H1 (cell line): ENCODE measurements at regions not wholly inside any gene's neighbourhood (a gene's known extent, or its start where the extent isn't known, plus 50 kb on each side); places are given as distances from the start of the nearest gene placed in this dataset.

ENCODE experiments used
- CTCF ChIA-PET: fragments of 300-600 bp; sonication (Branson Sonifier 250); formaldehyde crosslinking; loops from one replicate; lab custom pipeline; 2021; ENCODE audit not compliant: partially characterized antibody; lab: Charles Lee
- POLR2A ChIA-PET: fragments of 300-600 bp; sonication (Branson Sonifier 250); formaldehyde crosslinking; loops from one replicate; lab custom pipeline; 2021; ENCODE audit warnings: inconsistent platforms; ENCODE audit not compliant: partially characterized antibody; lab: Charles Lee
- DNase-seq, 2 experiments: peaks; one replicate each; pipeline versions ENCODE4 v3.0.0 to v3.0.0-alpha.2; 2010 to 2022; ENCODE audit warnings: low spot score in 2 of 2, low read depth in 1 of 2, mixed read lengths in 1 of 2
- FAIRE-seq: peaks from 2 replicates; lab custom pipeline; 2011; peaks lifted over from hg19 to GRCh38; lab: Jason Lieb, UNC
- H2AFZ ChIP-seq: 2 replicates; pipeline ENCODE4 v1.8.1; 2012; ENCODE audit warnings: low read length, inconsistent platforms
- H2AK5ac ChIP-seq: 2 replicates; pipeline ENCODE4 v1.6.1; 2013; ENCODE audit warnings: low read depth, low read length
- H2BK120ac ChIP-seq: replicated peaks from 2 replicates; pipeline ENCODE3; 2013; ENCODE audit warnings: low read depth, low read length, inconsistent platforms
- H2BK12ac ChIP-seq: 2 replicates; pipeline ENCODE4 v1.6.1; 2013; ENCODE audit warnings: low read depth, low read length
- H2BK15ac ChIP-seq: 2 replicates; pipeline ENCODE4 v1.6.1; 2013; ENCODE audit warnings: low read length
- H2BK20ac ChIP-seq: 2 replicates; pipeline ENCODE4 v1.6.1; 2013; ENCODE audit warnings: low read length
- H2BK5ac ChIP-seq: 2 replicates; pipeline ENCODE4 v1.6.1; 2013; ENCODE audit warnings: low read depth, low read length
- H3K14ac ChIP-seq: 2 replicates; pipeline ENCODE4 v1.6.1; 2013; ENCODE audit warnings: inconsistent platforms; ENCODE audit not compliant: insufficient read length
- H3K18ac ChIP-seq: 2 replicates; pipeline ENCODE4 v1.6.1; 2013; ENCODE audit warnings: low read length; ENCODE audit errors: extremely low read depth
- H3K23ac ChIP-seq: 2 replicates; pipeline ENCODE4 v1.6.1; 2013; ENCODE audit warnings: inconsistent platforms; ENCODE audit not compliant: insufficient read length
- H3K23me2 ChIP-seq: 2 replicates; pipeline ENCODE4 v1.6.1; 2013; ENCODE audit warnings: low read depth, low read length
- H3K27ac ChIP-seq: 2 replicates; pipeline ENCODE4 v1.6.1; 2011; ENCODE audit warnings: low read depth, low read length, inconsistent platforms
- H3K27me3 ChIP-seq, 4 experiments: replicated peaks in 1 of 4; 1 replicate in 1 of 4; 2 replicates in 3 of 4; pipeline versions ENCODE4 v1.6.1 to v1.8.1; 2011 to 2013; ENCODE audit warnings: low read length in 3 of 4, mild to moderate bottlenecking in 3 of 4, inconsistent platforms in 2 of 4, mixed read lengths in 2 of 4, moderate library complexity in 1 of 4; ENCODE audit not compliant: control insufficient read depth in 3 of 4, insufficient read depth in 3 of 4; ENCODE audit errors: extremely low read depth in 1 of 4
- H3K36me3 ChIP-seq, 4 experiments: 2 replicates each; pipeline versions ENCODE4 v1.6.1 to v1.8.1; 2011 to 2013; ENCODE audit warnings: mild to moderate bottlenecking in 4 of 4, low read length in 3 of 4, moderate library complexity in 2 of 4, control low read depth in 1 of 4, inconsistent platforms in 1 of 4; ENCODE audit not compliant: insufficient read depth in 4 of 4, control insufficient read depth in 2 of 4
- H3K4ac ChIP-seq: replicated peaks from 2 replicates; pipeline ENCODE3; 2013; ENCODE audit warnings: low read length, low read depth, mixed read lengths, inconsistent platforms; ENCODE audit not compliant: insufficient read length
- H3K4me1 ChIP-seq, 4 experiments: replicated peaks in 1 of 4; 1 replicate in 1 of 4; 2 replicates in 3 of 4; pipeline versions ENCODE4 v1.6.1 to v1.8.1; 2011 to 2013; ENCODE audit warnings: low read length in 3 of 4, inconsistent platforms in 2 of 4, mixed read lengths in 1 of 4; ENCODE audit not compliant: insufficient read depth in 4 of 4, control insufficient read depth in 3 of 4
- H3K4me2 ChIP-seq, 2 experiments: 2 replicates each; pipeline versions ENCODE4 v1.6.1 to v1.8.1; 2011 to 2013; ENCODE audit warnings: low read depth in 2 of 2, low read length in 2 of 2, control low read depth in 1 of 2, inconsistent platforms in 1 of 2, mild to moderate bottlenecking in 1 of 2; ENCODE audit not compliant: insufficient read depth in 1 of 2
- H3K4me3 ChIP-seq, 4 experiments: fragments of 200-600, 300-600 bp in 1 of 4; sonication (generic), shearing (Covaris generic), sonication (Bioruptor Twin) in 1 of 4; 2 replicates each; pipeline versions ENCODE4 v1.5.1 to v1.8.1; 2011 to 2016; ENCODE audit warnings: low read length in 4 of 4, low read depth in 3 of 4, control low read depth in 2 of 4, inconsistent platforms in 2 of 4, mild to moderate bottlenecking in 2 of 4, mixed read lengths in 1 of 4, moderate library complexity in 1 of 4; ENCODE audit not compliant: insufficient read depth in 2 of 4; ENCODE audit errors: extremely low read depth in 1 of 4
- H3K56ac ChIP-seq: replicated peaks from 2 replicates; pipeline ENCODE3; 2013; ENCODE audit warnings: low read depth, mild to moderate bottlenecking, mixed read lengths, low read length, inconsistent platforms; ENCODE audit not compliant: insufficient read length
- H3K79me1 ChIP-seq: 2 replicates; pipeline ENCODE4 v1.6.1; 2013; ENCODE audit warnings: low read depth, low read length, control low read depth
- H3K79me2 ChIP-seq, 2 experiments: 2 replicates each; pipeline versions ENCODE4 v1.6.1 to v1.8.1; 2012 to 2013; ENCODE audit warnings: low read length in 2 of 2, mild to moderate bottlenecking in 2 of 2, inconsistent platforms in 1 of 2; ENCODE audit not compliant: insufficient read depth in 2 of 2, control insufficient read depth in 1 of 2
- H3K9ac ChIP-seq, 4 experiments: replicated peaks in 1 of 4; 1 replicate in 1 of 4; 2 replicates in 3 of 4; pipeline versions ENCODE4 v1.6.1 to v1.8.1; 2011 to 2013; ENCODE audit warnings: low read depth in 3 of 4, low read length in 3 of 4, control low read depth in 2 of 4, mild to moderate bottlenecking in 2 of 4, moderate library complexity in 2 of 4, inconsistent platforms in 1 of 4; ENCODE audit errors: extremely low read depth in 1 of 4
- H3K9me3 ChIP-seq, 2 experiments: 2 replicates each; pipeline versions ENCODE4 v1.6.1 to v1.8.1; 2012 to 2013; ENCODE audit warnings: mild to moderate bottlenecking in 2 of 2, moderate library complexity in 2 of 2, control low read depth in 1 of 2, inconsistent platforms in 1 of 2, low read depth in 1 of 2, low read length in 1 of 2, mixed read lengths in 1 of 2; ENCODE audit not compliant: insufficient read depth in 2 of 2
- H4K20me1 ChIP-seq, 2 experiments: replicated peaks in 1 of 2; 2 replicates each; pipeline versions ENCODE3 to v1.8.1; 2011 to 2013; ENCODE audit warnings: inconsistent platforms in 2 of 2, low read length in 2 of 2, mild to moderate bottlenecking in 1 of 2; ENCODE audit not compliant: insufficient read depth in 2 of 2, control insufficient read depth in 1 of 2
- H4K5ac ChIP-seq: 2 replicates; pipeline ENCODE4 v1.6.1; 2013; ENCODE audit warnings: low read length, low read depth, mixed read lengths, inconsistent platforms; ENCODE audit not compliant: insufficient read length
- H4K8ac ChIP-seq: 2 replicates; pipeline ENCODE4 v1.8.0; 2013; ENCODE audit warnings: mild to moderate bottlenecking, moderate library complexity, low read length, inconsistent platforms; ENCODE audit not compliant: insufficient read depth; ENCODE audit errors: extremely low read depth
- H4K91ac ChIP-seq: replicated peaks from 2 replicates; pipeline ENCODE3; 2013; ENCODE audit warnings: low read length, mixed read lengths, inconsistent platforms; ENCODE audit not compliant: insufficient read length
- ASH2L ChIP-seq: fragments of 200-600, 300-600 bp; sonication (generic); IDR thresholded peaks from one replicate; pipeline ENCODE4 v1.7.1; 2017; ENCODE audit warnings: low read length
- RAD21 ChIP-seq, 2 experiments: IDR thresholded peaks in 1 of 2; conservative IDR thresholded peaks in 1 of 2; 2 replicates each; pipeline ENCODE4 v1.6.1; 2011; ENCODE audit warnings: low read depth in 2 of 2, low read length in 2 of 2, improper control_type of control experiment in 1 of 2, inconsistent platforms in 1 of 2, mild to moderate bottlenecking in 1 of 2, moderate library complexity in 1 of 2
- RNF2 ChIP-seq: fragments of 200-900, 300-1000 bp; sonication (generic); IDR thresholded peaks from 2 replicates; pipeline ENCODE4 v1.7.1; 2016; ENCODE audit warnings: borderline replicate concordance, low read depth, mild to moderate bottlenecking, antibody characterized with exemption, low read length; ENCODE audit not compliant: poor library complexity, severe bottlenecking; ENCODE audit errors: missing control alignments
- TCF12 ChIP-seq: IDR thresholded peaks from 2 replicates; pipeline ENCODE4 v1.6.1; 2011; ENCODE audit warnings: low read depth, mild to moderate bottlenecking, low read length
- WGBS, 2 experiments: shearing (Covaris generic) in 1 of 2; methylation state at CpG; one replicate each; pipeline versions ENCODE4 v1.1.6 to v1.1.7; 2013 to 2015; ENCODE audit warnings: low lambda C conversion rate in 2 of 2, mixed read lengths in 2 of 2, inconsistent platforms in 1 of 2, low coverage in 1 of 2, missing lambda C conversion rate in 1 of 2; ENCODE audit not compliant: insufficient replicate concordance in 2 of 2, insufficient coverage in 1 of 2, insufficient read length in 1 of 2; ENCODE audit errors: extremely low coverage in 1 of 2, missing lambda C conversion rate in 1 of 2; 5-methylcytosine and 5-hydroxymethylcytosine counted together
- TF ChIP-seq, protein P1 (sequence below): IDR thresholded peaks from 2 replicates; pipeline ENCODE4 v1.6.1; 2011; ENCODE audit warnings: low read depth, mild to moderate bottlenecking, low read length; ENCODE audit not compliant: insufficient read depth
- TF ChIP-seq, protein P2 (sequence below): IDR thresholded peaks from 2 replicates; pipeline ENCODE4 v1.6.1; 2011; ENCODE audit warnings: low read length, improper control_type of control experiment

DNA sequence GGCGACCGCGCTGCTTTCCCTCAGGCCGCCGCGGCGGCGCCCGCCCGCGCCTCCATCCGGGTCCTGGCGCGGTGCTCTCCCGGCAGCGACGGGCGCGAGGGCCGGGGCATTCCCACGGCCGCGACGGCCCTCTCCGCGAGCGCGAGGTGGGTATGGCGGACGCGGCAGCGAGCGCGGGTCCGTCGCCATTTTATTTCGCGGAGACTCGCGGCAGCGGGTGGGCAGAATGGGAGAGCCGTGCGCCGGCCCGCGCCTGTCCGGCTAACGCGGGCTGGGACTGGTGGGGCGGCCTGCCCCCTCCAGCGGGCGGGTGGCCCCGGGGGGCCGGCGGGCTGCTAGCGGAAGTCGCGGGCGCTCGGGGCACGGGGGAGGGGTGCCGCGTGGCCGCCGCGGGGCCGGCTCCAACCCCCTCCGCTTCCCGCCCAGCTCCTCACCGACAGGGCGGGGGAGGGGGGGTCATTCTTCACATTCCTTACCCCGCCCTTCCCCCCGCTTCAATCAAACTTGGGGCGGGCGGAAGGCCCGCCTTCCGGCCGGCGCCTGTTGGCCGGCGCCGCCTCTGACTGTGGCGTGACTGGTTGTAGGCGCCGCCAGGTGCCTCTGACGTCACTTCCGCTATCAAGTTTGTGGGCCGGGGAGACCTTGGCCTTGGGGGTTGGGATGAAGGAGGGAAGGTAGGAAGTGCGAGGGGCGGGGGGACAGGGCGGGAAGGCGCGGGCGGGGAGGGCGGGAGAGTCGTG lies 82.1 kb downstream of the PTPDC1 start:
- Histone ChIP-seq H2BK5ac (peak overlapping the region; percentile 94), H3K9ac (peak overlapping the region; percentile 88 to 100 (median 99)), H3K14ac (no peak overlapping the region), H3K4me3 (peak overlapping the region; percentile 76 to 89 (median 84)), H3K36me3 (no peaks in the 10 kb centered on the region), H3K23me2 (no peaks in the 10 kb centered on the region), H3K4me1 (no peaks in the 10 kb centered on the region), H4K20me1 (peaks cover 13 to 21% of the 10 kb centered on the region in 2 experiments), H3K18ac (peak overlapping the region; percentile 96; the same call in 1 of the 2 replicates), H3K56ac (peak overlapping the region; percentile 80), H3K4ac (peak overlapping the region; percentile 95), H3K23ac (no peak overlapping the region), H2BK15ac (no peak overlapping the region), H3K27me3 (no peaks in the 10 kb centered on the region), H2AK5ac (no peak overlapping the region), H3K4me2 (peak overlapping the region; percentile 63 to 76; a peak in 3 of 4 replicates), H2BK20ac (no peak overlapping the region), H4K5ac (peak overlapping the region; percentile 89), H3K27ac (peak overlapping the region; percentile 99), H3K9me3 (no peaks in the 10 kb centered on the region), H4K91ac (peak overlapping the region; percentile 97), H2AFZ (no peak overlapping the region), H3K79me1 (no peaks in the 10 kb centered on the region), H4K8ac (peak overlapping the region; percentile 100), H2BK12ac (no peak overlapping the region), H3K79me2 (peaks cover 37 to 46% of the 10 kb centered on the region in 2 experiments), H2BK120ac (no peak overlapping the region)
- FAIRE-seq (no peak), DNase-seq (peak; percentile 93 to 97)
- CTCF ChIA-PET, result interaction anchor here (1.7 to 2.7 kb wide), 2 partner anchors 100 to 152 kb away, joined by 5 to 14 read pairs; no protein-coding TSS in a partner anchor
- WGBS, 2 experiments, result 1% methylated on average over 36 of the region's 96 CpGs; no CpG with 5 or more reads in 1 of the 2 experiments
- POLR2A ChIA-PET, result interaction anchor here (0.6 to 4.4 kb wide), 21 partner anchors 8 to 528 kb away, joined by 3 to 38 read pairs (median 4); partner anchors contain the start of gene PTPDC1
- TF ChIP-seq ASH2L, result no peak
- TF ChIP-seq, protein P1, sequence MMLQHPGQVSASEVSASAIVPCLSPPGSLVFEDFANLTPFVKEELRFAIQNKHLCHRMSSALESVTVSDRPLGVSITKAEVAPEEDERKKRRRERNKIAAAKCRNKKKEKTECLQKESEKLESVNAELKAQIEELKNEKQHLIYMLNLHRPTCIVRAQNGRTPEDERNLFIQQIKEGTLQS, result 0 out of 2 replicates have a peak, but pooled peaks have one; percentile 20
- TF ChIP-seq RNF2, result no peak
- TF ChIP-seq RAD21 (IDR thresholded peaks at IDR 0.05 in 1 of 2, conservative IDR thresholded peaks at IDR 0.05 in 1 of 2; ENCODE audit: low read depth in 2 of 2, low read length in 2 of 2), result no peak; a peak in 1 of 4 replicates
- TF ChIP-seq, protein P2, sequence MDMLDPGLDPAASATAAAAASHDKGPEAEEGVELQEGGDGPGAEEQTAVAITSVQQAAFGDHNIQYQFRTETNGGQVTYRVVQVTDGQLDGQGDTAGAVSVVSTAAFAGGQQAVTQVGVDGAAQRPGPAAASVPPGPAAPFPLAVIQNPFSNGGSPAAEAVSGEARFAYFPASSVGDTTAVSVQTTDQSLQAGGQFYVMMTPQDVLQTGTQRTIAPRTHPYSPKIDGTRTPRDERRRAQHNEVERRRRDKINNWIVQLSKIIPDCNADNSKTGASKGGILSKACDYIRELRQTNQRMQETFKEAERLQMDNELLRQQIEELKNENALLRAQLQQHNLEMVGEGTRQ, result 0 out of 2 replicates have a peak, but pooled peaks have one; percentile 36
- no peak for TF ChIP-seq TCF12
